ENCODE measurements at regions not wholly inside any gene's neighbourhood (a gene's known extent, or its start where the extent isn't known, plus 50 kb on each side); places are given as distances from the start of the nearest gene placed in this dataset.
"Not testable (repeated sequence)": the region's sequence is repeated elsewhere in the genome, so short reads cannot be mapped to it uniquely, and the experiment has no call there.

DNA sequence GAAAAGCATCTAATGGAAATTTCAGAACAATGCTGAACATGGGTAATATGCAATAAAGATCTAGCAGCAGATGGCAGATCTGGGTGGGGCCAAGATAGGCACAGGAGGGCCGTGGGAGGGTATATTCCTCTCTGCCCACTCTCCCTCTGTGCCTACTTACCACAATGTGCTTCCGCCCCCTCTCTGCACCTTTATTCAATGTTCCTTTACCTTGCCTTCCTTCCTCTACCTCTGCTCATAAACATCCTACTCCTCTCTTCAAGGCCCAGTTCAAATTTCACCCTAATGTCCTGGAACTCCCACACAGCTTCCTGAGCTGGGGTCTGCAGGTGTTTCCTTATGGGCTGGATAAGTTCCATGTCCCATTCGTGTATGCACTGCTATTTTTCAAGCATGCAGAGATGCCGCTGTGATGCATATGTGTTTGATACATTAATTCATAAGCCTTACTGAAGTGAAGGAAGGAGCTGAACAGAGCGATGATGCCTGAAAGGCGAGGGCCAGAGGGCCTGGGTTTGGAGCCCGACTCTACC, 65.6 kb upstream of the EDEM3 start:
- Histone ChIP-seq H3K4me3 (no peak overlapping the region), H3K27me3 (no peaks in the 10 kb centered on the region), H3K27ac (peak overlapping the region in 1 of 5 donors; percentile 58), H3K4me1 (peaks cover 0 to 43% (median 25%) of the 10 kb centered on the region in 4 donors), H3K9me3 (no peaks in the 10 kb centered on the region), H3K36me3 (peaks cover 30 to 75% (median 60%) of the 10 kb centered on the region in 4 donors)
- intact Hi-C loops (cut with DNase I; ENCODE audit: low total_unique reads) = no loop called here
- no peak for DNase-seq
- 83 to 92% (median 90%) methylated on average over 7 of the region's 7 CpGs for WGBS, 5 donors
- TF ChIP-seq CTCF (IDR thresholded peaks at IDR 0.05) (no peak), POLR2AphosphoS5 (IDR thresholded peaks at IDR 0.05) (no peak), EP300 (IDR thresholded peaks at IDR 0.05) (no peak), POLR2A (IDR thresholded peaks at IDR 0.05) (no peak)

GRCh38 chr1:184818646-184819045, 64.0 kb upstream of the EDEM3 start:
- H3K4me1 ChIP-seq = peaks cover 0 to 27% (median 12%) of the 10 kb centered on the region in 4 donors
- TF ChIP-seq POLR2AphosphoS5 (IDR thresholded peaks at IDR 0.05) (no peak), POLR2A (IDR thresholded peaks at IDR 0.05) (no peak), CTCF (IDR thresholded peaks at IDR 0.05) (no peak), EP300 (IDR thresholded peaks at IDR 0.05) (no peak)
- peaks cover 30 to 83% (median 62%) of the 10 kb centered on the region in 4 donors for H3K36me3 ChIP-seq
- intact Hi-C loops (cut with DNase I; ENCODE audit: low total_unique reads) = no loop called here
- H3K27me3 ChIP-seq = no peaks in the 10 kb centered on the region
- no peaks in the 10 kb centered on the region for H3K9me3 ChIP-seq
- WGBS, 5 donors = 96 to 100% (median 98%) methylated on average over 7 of the region's 7 CpGs
- no peak overlapping the region for H3K4me3 ChIP-seq
- no peak for DNase-seq
- H3K27ac ChIP-seq = no peak overlapping the region

GRCh38 chr1:184817003-184817402, 62.3 kb upstream of the EDEM3 start:
- H3K27ac ChIP-seq; H3K27me3 ChIP-seq; DNase-seq; H3K9me3 ChIP-seq; H3K4me3 ChIP-seq; intact Hi-C loops (cut with DNase I; ENCODE audit: low total_unique reads): not testable (repeated sequence)
- WGBS, 5 donors = 41 to 98% (median 60%) methylated on average over 2 of the region's 2 CpGs
- H3K36me3 ChIP-seq = peaks cover 19 to 72% (median 50%) of the 10 kb centered on the region in 4 donors
- H3K4me1 ChIP-seq = peaks cover 0 to 17% (median under 1%) of the 10 kb centered on the region in 4 donors

- WGBS, 5 donors = 68 to 100% (median 95%) methylated on average over 2 of the region's 2 CpGs
- H3K4me3 ChIP-seq = no peak overlapping the region
- H3K27ac ChIP-seq = no peak overlapping the region
- peaks cover 5 to 26% (median 15%) of the 10 kb centered on the region in 4 donors for H3K4me1 ChIP-seq
- DNase-seq = no peak
- intact Hi-C loops (cut with DNase I; ENCODE audit: low total_unique reads) = no loop called here
- H3K27me3 ChIP-seq = no peaks in the 10 kb centered on the region
- no peaks in the 10 kb centered on the region for H3K9me3 ChIP-seq
- TF ChIP-seq POLR2AphosphoS5 (IDR thresholded peaks at IDR 0.05) = no peak
- TF ChIP-seq CTCF (IDR thresholded peaks at IDR 0.05) = no peak
- no peak for TF ChIP-seq EP300 (IDR thresholded peaks at IDR 0.05)
- TF ChIP-seq POLR2A (IDR thresholded peaks at IDR 0.05) = no peak
- peaks cover 8 to 40% (median 22%) of the 10 kb centered on the region in 4 donors for H3K36me3 ChIP-seq
These were observed 59.0 kb upstream of the EDEM3 start for GRCh38 chr1:184813528-184814089.

All from stomach (tissue), 8 donors.